HepG2 (cell line): ENCODE measurements at regions not wholly inside any gene's neighbourhood (a gene's known extent, or its start where the extent isn't known, plus 50 kb on each side); places are given as distances from the start of the nearest gene placed in this dataset.

ENCODE experiments used
- ATAC-seq: fragments of 200-7000 bp; cut with Tn5 transposase; 3 replicates; pipeline ENCODE4 v1.9.1; 2020; ENCODE audit warnings: mild to moderate bottlenecking, moderate library complexity
- BruUV-seq: library from RNA; stranded (reverse); fragments of 400-500 nt; replicated peaks from 2 replicates; lab custom pipeline; 2021; lab: Mats Ljungman, UMichigan
- CTCF ChIA-PET: fragments of 300-600 bp; formaldehyde crosslinking; extraction: SDS; loops from one replicate; lab custom pipeline; 2021; ENCODE audit warnings: low total read pairs, inconsistent platforms, low intra/inter-chr PET ratio; lab: Yijun Ruan, JAX
- POLR2A ChIA-PET: fragments of 350-600 bp; sonication (Branson Sonifier 250); formaldehyde crosslinking; loops from one replicate; lab custom pipeline; 2020; ENCODE audit warnings: antibody characterized with exemption, inconsistent platforms; lab: Yijun Ruan, JAX
- DNase-seq: peaks from one replicate; pipeline ENCODE4 v3.0.0-alpha.2; 2015; ENCODE audit warnings: low spot score
- FAIRE-seq: peaks from 3 replicates; lab custom pipeline; 2011; peaks lifted over from hg19 to GRCh38; lab: Jason Lieb, UNC
- H2AFZ ChIP-seq: one replicate; pipeline ENCODE4 v1.6.1; 2011; ENCODE audit warnings: low read length, inconsistent platforms
- H3K27ac ChIP-seq: fragments of 300-600 bp; 3 replicates; pipeline ENCODE4 v1.8.0; 2011; ENCODE audit warnings: mixed run types, mild to moderate bottlenecking, mixed read lengths, low read length, inconsistent platforms; ENCODE audit not compliant: insufficient read depth; ENCODE audit errors: extremely low read length
- H3K27me3 ChIP-seq, 2 experiments: fragments of 200-600 bp in 1 of 2; 2 replicates in 1 of 2; 3 replicates in 1 of 2; pipeline versions ENCODE4 v1.6.0 to v1.8.0; 2011; ENCODE audit warnings: low read length in 2 of 2, mild to moderate bottlenecking in 2 of 2, moderate library complexity in 2 of 2, inconsistent platforms in 1 of 2; ENCODE audit not compliant: insufficient read depth in 2 of 2, control insufficient read depth in 1 of 2
- H3K36me3 ChIP-seq, 2 experiments: fragments of 200-600 bp in 1 of 2; replicated peaks in 1 of 2; 2 replicates in 1 of 2; 3 replicates in 1 of 2; pipeline versions ENCODE4 v1.5.1 to v1.8.0; 2011; ENCODE audit warnings: low read length in 2 of 2, inconsistent platforms in 1 of 2; ENCODE audit not compliant: insufficient read depth in 2 of 2, control insufficient read depth in 1 of 2
- H3K4me1 ChIP-seq: 2 replicates; pipeline ENCODE4 v1.5.1; 2012; ENCODE audit warnings: low read length, inconsistent platforms; ENCODE audit not compliant: insufficient read depth
- H3K4me2 ChIP-seq: 2 replicates; pipeline ENCODE4 v1.6.0; 2011; ENCODE audit warnings: low read depth, low read length, inconsistent platforms
- H3K4me3 ChIP-seq, 3 experiments: fragments of 200-600 bp in 1 of 3; sonication (generic), shearing (Covaris generic) in 1 of 3; replicated peaks in 1 of 3; 2 replicates each; pipeline ENCODE4 v1.5.1; 2011 to 2016; ENCODE audit warnings: low read length in 3 of 3, inconsistent platforms in 2 of 3, low read depth in 2 of 3, mild to moderate bottlenecking in 2 of 3, control low read depth in 1 of 3, mixed read lengths in 1 of 3; ENCODE audit not compliant: insufficient read depth in 1 of 3
- H3K79me2 ChIP-seq: one replicate; pipeline ENCODE4 v1.6.1; 2011; ENCODE audit warnings: low read length, inconsistent platforms; ENCODE audit not compliant: insufficient read depth
- H3K9ac ChIP-seq: 2 replicates; pipeline ENCODE4 v1.6.0; 2011; ENCODE audit warnings: mild to moderate bottlenecking, low read depth, low read length, inconsistent platforms; ENCODE audit not compliant: insufficient read depth
- H3K9me3 ChIP-seq: 2 replicates; pipeline ENCODE4 v1.5.1; 2012; ENCODE audit warnings: mild to moderate bottlenecking, low read length
- H4K20me1 ChIP-seq: 2 replicates; pipeline ENCODE4 v1.6.0; 2011; ENCODE audit warnings: inconsistent platforms, mild to moderate bottlenecking, low read length, moderate library complexity; ENCODE audit not compliant: insufficient read depth
- FOXO1 ChIP-seq: sonication (generic); formaldehyde crosslinking; IDR thresholded peaks from 2 replicates; pipeline ENCODE4 v1.4.0; 2020; ENCODE audit warnings: missing genetic modification reagents
- HIC2 ChIP-seq: sonication (generic); formaldehyde crosslinking; IDR thresholded peaks from 2 replicates; pipeline ENCODE4 v1.9.0; 2022; ENCODE audit warnings: low read depth, missing genetic modification reagents
- HOXD1 ChIP-seq: sonication (generic); formaldehyde crosslinking; IDR thresholded peaks from 2 replicates; pipeline ENCODE4 v1.5.0; 2020; ENCODE audit warnings: missing genetic modification reagents
- KMT2A ChIP-seq: sonication (generic); formaldehyde crosslinking; IDR thresholded peaks from 2 replicates; pipeline ENCODE4 v1.4.0; 2020; ENCODE audit warnings: missing genetic modification reagents
- MED13 ChIP-seq: sonication (generic); formaldehyde crosslinking; IDR thresholded peaks from 2 replicates; pipeline ENCODE4 v1.5.0; 2020; ENCODE audit warnings: missing genetic modification reagents
- NCOA2 ChIP-seq: sonication (generic); formaldehyde crosslinking; IDR thresholded peaks from 2 replicates; pipeline ENCODE4 v1.8.0; 2022; ENCODE audit warnings: inconsistent platforms
- RXRB ChIP-seq: IDR thresholded peaks from 2 replicates; pipeline ENCODE4 v1.6.1; 2016; ENCODE audit warnings: borderline replicate concordance, missing genetic modification reagents, missing compliant biosample characterization
- THAP7 ChIP-seq: sonication (generic); formaldehyde crosslinking; IDR thresholded peaks from 2 replicates; pipeline ENCODE4 v1.8.1; 2023; ENCODE audit warnings: mild to moderate bottlenecking, missing genetic modification reagents
- ZKSCAN5 ChIP-seq: sonication (generic); formaldehyde crosslinking; IDR thresholded peaks from 2 replicates; pipeline ENCODE4 v1.5.1; 2020; ENCODE audit warnings: mild to moderate bottlenecking, missing genetic modification reagents
- ZNF12 ChIP-seq: sonication (generic); formaldehyde crosslinking; IDR thresholded peaks from 2 replicates; pipeline ENCODE4 v1.5.0; 2020; ENCODE audit warnings: missing genetic modification reagents
- ZNF280B ChIP-seq: sonication (generic); formaldehyde crosslinking; IDR thresholded peaks from 2 replicates; pipeline ENCODE4 v1.5.0; 2020; ENCODE audit warnings: missing genetic modification reagents, mild to moderate bottlenecking, borderline replicate concordance
- ZNF530 ChIP-seq: sonication (generic); formaldehyde crosslinking; IDR thresholded peaks from 2 replicates; pipeline ENCODE4 v1.5.0; 2020; ENCODE audit warnings: low read depth, mild to moderate bottlenecking, missing genetic modification reagents
- ZNF770 ChIP-seq: sonication (generic); formaldehyde crosslinking; IDR thresholded peaks from 2 replicates; pipeline ENCODE4 v1.5.0; 2020; ENCODE audit warnings: mild to moderate bottlenecking, missing genetic modification reagents
- ZNF879 ChIP-seq: sonication (generic); formaldehyde crosslinking; IDR thresholded peaks from 2 replicates; pipeline ENCODE4 v1.8.1; 2023; ENCODE audit warnings: missing genetic modification reagents
- ZSCAN9 ChIP-seq: IDR thresholded peaks from 2 replicates; pipeline ENCODE4 v1.6.1; 2016; ENCODE audit warnings: borderline replicate concordance
- WGBS: methylation state at CpG from one replicate; pipeline ENCODE4 v1.1.6; 2017; ENCODE audit warnings: low lambda C conversion rate; 5-methylcytosine and 5-hydroxymethylcytosine counted together
- in situ Hi-C: cut with HindIII; loops from 2 replicates; pipeline ENCODE4 v1.10.0; 2017; ENCODE audit warnings: low pct_unique_long_range_greater_than_20kb; ENCODE audit not compliant: extremely low pct_ligation_motif_present
- intact Hi-C: fragments of 100-400 bp; cut with micrococcal nuclease; formaldehyde crosslinking; loops from one replicate; pipeline ENCODE4 v1.10.0; 2022; ENCODE audit not compliant: unreplicated experiment

GRCh38 chr10:83654689-83655088 lies 484.6 kb upstream of the GHITM start:
- Histone ChIP-seq H3K4me1 (no peaks in the 10 kb centered on the region), H4K20me1 (no peaks in the 10 kb centered on the region)
- intact Hi-C loops, result no loop called here
- in situ Hi-C loops, result no loop called here
- no peak for ATAC-seq
- TF ChIP-seq KMT2A (no peak), ZKSCAN5 (CRISPR knock-in tag) (no peak), ZNF770 (CRISPR knock-in tag) (no peak), HOXD1 (CRISPR knock-in tag) (no peak), NCOA2 (no peak), FOXO1 (CRISPR knock-in tag) (no peak), MED13 (CRISPR knock-in tag) (no peak)
- TF ChIP-seq, all 625 proteins: peak for 0
- no peaks in the 10 kb centered on the region for H3K27me3 ChIP-seq
- 6% methylated on average over 2 of the region's 2 CpGs for WGBS
- no peak overlapping the region for H3K9ac ChIP-seq
- no peak overlapping the region for H3K4me3 ChIP-seq
- H3K36me3 ChIP-seq, result no peaks in the 10 kb centered on the region
- ChIA-PET CTCF (no interaction called here), POLR2A (no interaction called here)
- BruUV-seq, result no TSS peak
- no peak overlapping the region for H2AFZ ChIP-seq
- peaks cover 38% of the 10 kb centered on the region for H3K9me3 ChIP-seq
- no peak overlapping the region for H3K27ac ChIP-seq
- DNase-seq (no peak), FAIRE-seq (no peak)
- H3K4me2 ChIP-seq, result no peak overlapping the region
- no peaks in the 10 kb centered on the region for H3K79me2 ChIP-seq

- Histone ChIP-seq H3K27me3 (no peaks in the 10 kb centered on the region), H3K9ac (no peak overlapping the region), H3K27ac (no peak overlapping the region), H3K36me3 (no peaks in the 10 kb centered on the region), H3K4me2 (no peak overlapping the region), H3K4me1 (no peaks in the 10 kb centered on the region), H4K20me1 (no peaks in the 10 kb centered on the region), H3K9me3 (peaks cover 46% of the 10 kb centered on the region), H3K79me2 (no peaks in the 10 kb centered on the region), H3K4me3 (no peak overlapping the region), H2AFZ (no peak overlapping the region)
- ChIA-PET POLR2A (no interaction called here), CTCF (no interaction called here)
- ATAC-seq (no peak), DNase-seq (no peak), FAIRE-seq (no peak)
- intact Hi-C loops, result no loop called here
- BruUV-seq, result no TSS peak
- in situ Hi-C loops, result no loop called here
- TF ChIP-seq ZNF280B (CRISPR knock-in tag), result no peak
- TF ChIP-seq THAP7 (CRISPR knock-in tag), result no peak
- no peak for TF ChIP-seq ZNF12 (CRISPR knock-in tag)
- TF ChIP-seq ZNF879 (CRISPR knock-in tag), result no peak
- TF ChIP-seq HIC2 (CRISPR knock-in tag), result no peak
- TF ChIP-seq RXRB (CRISPR knock-in tag), result no peak
- TF ChIP-seq ZSCAN9 (CRISPR knock-in tag), result no peak
- TF ChIP-seq ZNF530 (CRISPR knock-in tag), result no peak
These were observed 482.4 kb upstream of the GHITM start for GRCh38 chr10:83656924-83657323.
